ENCODE measurements at regions not wholly inside any gene's neighbourhood (a gene's known extent, or its start where the extent isn't known, plus 50 kb on each side); places are given as distances from the start of the nearest gene placed in this dataset.

DNA sequence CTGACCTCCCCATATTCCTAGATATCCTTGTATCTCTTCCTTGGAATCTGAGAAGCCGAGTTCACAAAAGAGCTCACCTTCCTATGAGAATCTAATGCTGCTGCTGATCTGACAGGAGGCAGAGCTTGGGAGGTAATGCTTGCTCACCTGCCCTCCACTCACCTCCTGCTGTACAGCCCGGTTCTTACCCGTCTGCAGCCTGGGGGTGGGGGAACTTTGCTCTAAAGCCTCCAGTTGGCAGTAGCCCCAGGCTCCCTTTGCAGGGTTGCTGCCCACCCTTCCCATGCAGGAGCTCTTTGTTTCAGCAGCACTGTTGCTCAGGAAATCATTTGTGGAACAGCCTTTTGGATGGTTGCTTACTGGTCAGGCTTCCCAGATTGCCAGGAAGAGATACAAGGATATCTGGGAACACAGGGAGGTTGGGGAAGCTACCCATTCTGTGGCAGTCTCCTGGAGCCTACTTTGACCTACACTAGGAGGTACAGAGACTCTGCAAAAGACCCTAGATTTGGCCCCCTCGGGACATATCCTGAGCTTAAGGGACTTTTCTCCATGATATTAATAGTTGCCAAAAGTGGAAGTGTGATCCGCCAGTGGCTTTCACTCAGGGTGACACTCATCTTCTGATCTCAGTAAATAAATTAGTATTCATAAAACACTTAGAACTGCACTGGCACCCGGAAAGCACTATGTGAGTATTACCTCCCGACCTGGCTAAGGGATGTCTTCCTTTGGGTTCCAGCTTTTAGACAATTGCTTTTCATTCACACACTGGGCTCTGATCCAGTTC is 363.7 kb upstream of the PODXL start:
- TF ChIP-seq JUN (IDR thresholded peaks at IDR 0.05; ENCODE audit: borderline replicate concordance, insufficient read depth, insufficient read length, low read depth) (no peak), POLR2AphosphoS5 (IDR thresholded peaks at IDR 0.05; ENCODE audit: insufficient read depth, low read depth, low read length) (no peak), FOS (IDR thresholded peaks at IDR 0.05; ENCODE audit: borderline replicate concordance, insufficient read depth, low read length) (no peak)
- TF ChIP-seq, protein P1, sequence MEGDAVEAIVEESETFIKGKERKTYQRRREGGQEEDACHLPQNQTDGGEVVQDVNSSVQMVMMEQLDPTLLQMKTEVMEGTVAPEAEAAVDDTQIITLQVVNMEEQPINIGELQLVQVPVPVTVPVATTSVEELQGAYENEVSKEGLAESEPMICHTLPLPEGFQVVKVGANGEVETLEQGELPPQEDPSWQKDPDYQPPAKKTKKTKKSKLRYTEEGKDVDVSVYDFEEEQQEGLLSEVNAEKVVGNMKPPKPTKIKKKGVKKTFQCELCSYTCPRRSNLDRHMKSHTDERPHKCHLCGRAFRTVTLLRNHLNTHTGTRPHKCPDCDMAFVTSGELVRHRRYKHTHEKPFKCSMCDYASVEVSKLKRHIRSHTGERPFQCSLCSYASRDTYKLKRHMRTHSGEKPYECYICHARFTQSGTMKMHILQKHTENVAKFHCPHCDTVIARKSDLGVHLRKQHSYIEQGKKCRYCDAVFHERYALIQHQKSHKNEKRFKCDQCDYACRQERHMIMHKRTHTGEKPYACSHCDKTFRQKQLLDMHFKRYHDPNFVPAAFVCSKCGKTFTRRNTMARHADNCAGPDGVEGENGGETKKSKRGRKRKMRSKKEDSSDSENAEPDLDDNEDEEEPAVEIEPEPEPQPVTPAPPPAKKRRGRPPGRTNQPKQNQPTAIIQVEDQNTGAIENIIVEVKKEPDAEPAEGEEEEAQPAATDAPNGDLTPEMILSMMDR (IDR thresholded peaks at IDR 0.05; ENCODE audit: extremely low read depth in 1 of 2, insufficient read depth in 1 of 2, low read depth in 1 of 2, low read length in 2 of 2) = no peak
